ENCODE measurements at regions not wholly inside any gene's neighbourhood (a gene's known extent, or its start where the extent isn't known, plus 50 kb on each side); places are given as distances from the start of the nearest gene placed in this dataset.

GRCh38 chr6:10215326-10216110 is 199.4 kb downstream of the TFAP2A start:
- Histone ChIP-seq H3K9me3 (ENCODE audit: control insufficient read depth, low read length) (no peaks in the 10 kb centered on the region), H3K27me3 (ENCODE audit: control insufficient read depth, insufficient read depth, low read length, poor library complexity, severe bottlenecking) (no peaks in the 10 kb centered on the region), H3K27ac (ENCODE audit: low read depth, low read length) (no peak overlapping the region), H3K4me1 (ENCODE audit: control insufficient read depth, insufficient read depth, low read length) (no peaks in the 10 kb centered on the region), H3K36me3 (ENCODE audit: control insufficient read depth, insufficient read depth, low read length) (no peaks in the 10 kb centered on the region), H3K4me3 (ENCODE audit: low read length) (no peak overlapping the region), H3K9ac (ENCODE audit: extremely low read depth, low read length, poor library complexity, severe bottlenecking) (no peak overlapping the region)
- Mint-ChIP-seq H3K4me3 (no peak overlapping the region), H3K4me1 (no peaks in the 10 kb centered on the region), H3K27me3 (ENCODE audit: insufficient read depth) (no peaks in the 10 kb centered on the region), H3K27ac (no peak overlapping the region), H3K36me3 (ENCODE audit: low read depth) (no peaks in the 10 kb centered on the region), H3K9me3 (no peaks in the 10 kb centered on the region)
- WGBS, 2 experiments (ENCODE audit: insufficient coverage in 1 of 2, insufficient read length in 1 of 2), result 91 to 93% methylated on average over 7 of the region's 7 CpGs
- TF ChIP-seq CTCF (conservative IDR thresholded peaks at IDR 0.05), result no peak
- no peak for DNase-seq

GRCh38 chr6:10210052-10210451 is 204.8 kb downstream of the TFAP2A start:
- H3K27ac Mint-ChIP-seq, result no peak overlapping the region
- H3K4me1 Mint-ChIP-seq, result no peaks in the 10 kb centered on the region
- peaks cover 2% of the 10 kb centered on the region for H3K27me3 Mint-ChIP-seq (ENCODE audit: insufficient read depth)
- Histone ChIP-seq H3K9me3 (ENCODE audit: control insufficient read depth, low read length) (no peaks in the 10 kb centered on the region), H3K4me3 (ENCODE audit: low read length) (no peak overlapping the region), H3K4me1 (ENCODE audit: control insufficient read depth, insufficient read depth, low read length) (no peaks in the 10 kb centered on the region), H3K27me3 (ENCODE audit: control insufficient read depth, insufficient read depth, low read length, poor library complexity, severe bottlenecking) (no peaks in the 10 kb centered on the region), H3K36me3 (ENCODE audit: control insufficient read depth, insufficient read depth, low read length) (no peaks in the 10 kb centered on the region), H3K27ac (ENCODE audit: low read depth, low read length) (no peak overlapping the region), H3K9ac (ENCODE audit: extremely low read depth, low read length, poor library complexity, severe bottlenecking) (no peak overlapping the region)
- WGBS, 2 experiments (ENCODE audit: insufficient coverage in 1 of 2, insufficient read length in 1 of 2), result 73 to 85% methylated on average over 2 of the region's 2 CpGs
- H3K36me3 Mint-ChIP-seq (ENCODE audit: low read depth), result no peaks in the 10 kb centered on the region
- no peak overlapping the region for H3K4me3 Mint-ChIP-seq
- no peak for TF ChIP-seq CTCF (conservative IDR thresholded peaks at IDR 0.05)
- DNase-seq, result no peak
- H3K9me3 Mint-ChIP-seq, result no peaks in the 10 kb centered on the region

DNA sequence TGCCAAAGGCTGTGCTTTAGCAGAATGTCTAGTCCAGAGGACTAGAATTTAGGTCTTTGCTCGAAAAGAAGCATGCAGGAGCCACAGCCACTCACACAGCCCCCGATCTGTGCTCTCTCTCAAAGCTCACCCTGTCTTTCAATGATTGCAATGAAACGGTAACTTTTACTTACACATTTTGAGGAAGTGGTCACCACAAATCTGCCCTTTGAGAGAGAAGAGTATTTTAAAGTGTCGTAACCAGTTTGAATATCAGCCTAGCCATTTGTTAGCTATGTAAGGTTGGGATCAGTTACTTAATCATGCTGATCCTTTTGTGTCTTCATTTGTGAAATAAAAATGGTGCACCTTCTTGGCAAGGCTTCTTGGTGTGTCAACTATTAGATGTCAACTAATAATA is 209.0 kb downstream of the TFAP2A start:
- no peak overlapping the region for H3K4me3 Mint-ChIP-seq
- WGBS, 2 experiments (ENCODE audit: insufficient coverage in 1 of 2, insufficient read length in 1 of 2), result 81 to 93% methylated on average over 4 of the region's 4 CpGs

More for the DNA sequence above, 209.0 kb downstream of the TFAP2A start:
- Mint-ChIP-seq H3K4me1 (no peaks in the 10 kb centered on the region), H3K36me3 (ENCODE audit: low read depth) (no peaks in the 10 kb centered on the region), H3K9me3 (no peaks in the 10 kb centered on the region), H3K27me3 (ENCODE audit: insufficient read depth) (peaks cover 2% of the 10 kb centered on the region), H3K27ac (no peak overlapping the region)
- H3K4me3 ChIP-seq (ENCODE audit: low read length), result no peak overlapping the region
- no peaks in the 10 kb centered on the region for H3K4me1 ChIP-seq (ENCODE audit: control insufficient read depth, insufficient read depth, low read length)
- no peak for TF ChIP-seq CTCF (conservative IDR thresholded peaks at IDR 0.05)
- no peaks in the 10 kb centered on the region for H3K27me3 ChIP-seq (ENCODE audit: control insufficient read depth, insufficient read depth, low read length, poor library complexity, severe bottlenecking)
- H3K9me3 ChIP-seq (ENCODE audit: control insufficient read depth, low read length), result no peaks in the 10 kb centered on the region
- no peaks in the 10 kb centered on the region for H3K36me3 ChIP-seq (ENCODE audit: control insufficient read depth, insufficient read depth, low read length)
- DNase-seq, result no peak
- H3K27ac ChIP-seq (ENCODE audit: low read depth, low read length), result no peak overlapping the region
- H3K9ac ChIP-seq (ENCODE audit: extremely low read depth, low read length, poor library complexity, severe bottlenecking), result no peak overlapping the region

Data from endodermal cell (in vitro differentiated cells).